PC-9 (cell line): ENCODE measurements at regions not wholly inside any gene's neighbourhood (a gene's known extent, or its start where the extent isn't known, plus 50 kb on each side); places are given as distances from the start of the nearest gene placed in this dataset.

ENCODE experiments used
- EZH2 ChIP-seq: fragments of 200-600 bp; sonication (generic); IDR thresholded peaks from 2 replicates; pipeline ENCODE4 v1.8.0; 2017; ENCODE audit warnings: antibody characterized with exemption, low read depth
- TF ChIP-seq, protein P1 (sequence below): fragments of 200-600 bp; sonication (generic); conservative IDR thresholded peaks from 2 replicates; pipeline ENCODE4 v1.6.1; 2017; ENCODE audit warnings: mixed run types, antibody characterized with exemption, mild to moderate bottlenecking, moderate library complexity

DNA sequence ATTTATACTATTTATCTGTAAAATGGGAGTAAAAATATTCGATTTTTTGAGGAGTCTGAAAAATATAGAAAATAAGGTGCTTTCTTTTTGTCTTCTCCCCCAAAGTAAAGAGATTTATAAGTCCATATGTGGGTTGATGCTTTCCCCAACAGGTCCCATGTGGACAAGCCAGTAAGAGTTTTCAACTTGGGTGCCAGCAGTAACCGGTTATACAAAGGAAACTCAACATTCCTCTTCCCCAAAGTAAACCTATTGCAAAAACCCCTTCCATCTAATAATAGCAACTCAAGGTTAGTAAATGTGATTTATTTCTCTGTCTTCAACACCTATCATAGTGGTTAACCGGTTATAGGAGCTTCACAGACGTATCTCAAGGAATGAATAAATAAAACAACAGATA lies 1206.9 kb upstream of the SEL1L start:
- TF ChIP-seq, protein P1, sequence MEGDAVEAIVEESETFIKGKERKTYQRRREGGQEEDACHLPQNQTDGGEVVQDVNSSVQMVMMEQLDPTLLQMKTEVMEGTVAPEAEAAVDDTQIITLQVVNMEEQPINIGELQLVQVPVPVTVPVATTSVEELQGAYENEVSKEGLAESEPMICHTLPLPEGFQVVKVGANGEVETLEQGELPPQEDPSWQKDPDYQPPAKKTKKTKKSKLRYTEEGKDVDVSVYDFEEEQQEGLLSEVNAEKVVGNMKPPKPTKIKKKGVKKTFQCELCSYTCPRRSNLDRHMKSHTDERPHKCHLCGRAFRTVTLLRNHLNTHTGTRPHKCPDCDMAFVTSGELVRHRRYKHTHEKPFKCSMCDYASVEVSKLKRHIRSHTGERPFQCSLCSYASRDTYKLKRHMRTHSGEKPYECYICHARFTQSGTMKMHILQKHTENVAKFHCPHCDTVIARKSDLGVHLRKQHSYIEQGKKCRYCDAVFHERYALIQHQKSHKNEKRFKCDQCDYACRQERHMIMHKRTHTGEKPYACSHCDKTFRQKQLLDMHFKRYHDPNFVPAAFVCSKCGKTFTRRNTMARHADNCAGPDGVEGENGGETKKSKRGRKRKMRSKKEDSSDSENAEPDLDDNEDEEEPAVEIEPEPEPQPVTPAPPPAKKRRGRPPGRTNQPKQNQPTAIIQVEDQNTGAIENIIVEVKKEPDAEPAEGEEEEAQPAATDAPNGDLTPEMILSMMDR = no peak
- no peak for TF ChIP-seq EZH2
